Endothelial cell of umbilical vein (primary cell): ENCODE measurements at regions not wholly inside any gene's neighbourhood (a gene's known extent, or its start where the extent isn't known, plus 50 kb on each side); places are given as distances from the start of the nearest gene placed in this dataset. TPM values are rescaled to one million over a fixed set of nuclear protein-coding genes. Genes with fewer than 3 reads are reported as not detected.

ENCODE experiments used
- BruUV-seq: library from RNA; stranded (reverse); fragments of 400-500 nt; replicated peaks from 2 replicates; lab custom pipeline; 2021; lab: Mats Ljungman, UMichigan
- CTCF ChIA-PET: fragments of 300-600, 350-600 bp; sonication (Branson Sonifier 250); formaldehyde crosslinking; loops from one replicate; lab custom pipeline; 2021; ENCODE audit warnings: antibody characterized with exemption, inconsistent platforms; lab: Charles Lee
- POLR2A ChIA-PET: fragments of 300-600, 350-600 bp; sonication (Branson Sonifier 250); formaldehyde crosslinking; loops from one replicate; lab custom pipeline; 2021; ENCODE audit warnings: antibody characterized with exemption, inconsistent platforms; lab: Charles Lee
- DNase-seq: peaks from one replicate; pipeline ENCODE4 v3.0.0-alpha.2; 2011; ENCODE audit warnings: low read depth, low spot score
- FAIRE-seq: peaks from 2 replicates; lab custom pipeline; 2011; peaks lifted over from hg19 to GRCh38; lab: Jason Lieb, UNC
- H2AFZ ChIP-seq: 2 replicates; pipeline ENCODE4 v1.6.0; 2012; ENCODE audit warnings: low read depth, low read length, control low read depth, inconsistent platforms
- H3K27ac ChIP-seq: 2 replicates; pipeline ENCODE4 v1.5.1; 2011; ENCODE audit warnings: low read depth, mild to moderate bottlenecking, control low read depth, low read length, moderate library complexity; ENCODE audit not compliant: insufficient read depth
- H3K27me3 ChIP-seq, 2 experiments: 2 replicates each; pipeline versions ENCODE4 v1.6.0 to v1.6.1; 2011; ENCODE audit warnings: low read length in 2 of 2, mixed read lengths in 1 of 2; ENCODE audit not compliant: control insufficient read depth in 2 of 2, insufficient read depth in 2 of 2
- H3K36me3 ChIP-seq, 2 experiments: 2 replicates in 1 of 2; 3 replicates in 1 of 2; pipeline ENCODE4 v1.5.1; 2011; ENCODE audit warnings: low read length in 2 of 2, mild to moderate bottlenecking in 1 of 2, moderate library complexity in 1 of 2; ENCODE audit not compliant: control insufficient read depth in 2 of 2, insufficient read depth in 2 of 2; ENCODE audit errors: extremely low read depth in 1 of 2
- H3K4me1 ChIP-seq: 3 replicates; pipeline ENCODE4 v1.5.1; 2011; ENCODE audit warnings: mild to moderate bottlenecking, low read length; ENCODE audit not compliant: control insufficient read depth, insufficient read depth; ENCODE audit errors: extremely low read depth
- H3K4me2 ChIP-seq: 2 replicates; pipeline ENCODE4 v1.6.1; 2011; ENCODE audit warnings: low read length, control low read depth, mixed read lengths; ENCODE audit not compliant: insufficient read depth
- H3K4me3 ChIP-seq, 3 experiments: fragments of 200-600 bp in 1 of 3; sonication (generic), shearing (Covaris generic) in 1 of 3; replicated peaks in 1 of 3; 2 replicates each; pipeline ENCODE4 v1.5.1; 2011 to 2016; ENCODE audit warnings: control low read depth in 3 of 3, low read length in 3 of 3, mild to moderate bottlenecking in 2 of 3, inconsistent platforms in 1 of 3, low read depth in 1 of 3, moderate library complexity in 1 of 3; ENCODE audit not compliant: insufficient read depth in 1 of 3
- H3K79me2 ChIP-seq: 2 replicates; pipeline ENCODE4 v1.6.0; 2012; ENCODE audit warnings: low read length, inconsistent platforms; ENCODE audit not compliant: control insufficient read depth, insufficient read depth
- H3K9ac ChIP-seq: replicated peaks from 2 replicates; pipeline ENCODE3; 2011; ENCODE audit warnings: low read length, control low read depth; ENCODE audit not compliant: insufficient read depth; ENCODE audit errors: extremely low read depth
- H3K9me1 ChIP-seq: replicated peaks from 3 replicates; pipeline ENCODE4 v1.6.0; 2011; ENCODE audit warnings: mild to moderate bottlenecking, low read length; ENCODE audit not compliant: control insufficient read depth, insufficient read depth; ENCODE audit errors: extremely low read depth
- H3K9me3 ChIP-seq: replicated peaks from 2 replicates; pipeline ENCODE4 v1.5.1; 2012; ENCODE audit warnings: low read length, inconsistent platforms; ENCODE audit not compliant: control insufficient read depth, insufficient read depth
- H4K20me1 ChIP-seq: replicated peaks from 2 replicates; pipeline ENCODE3; 2011; ENCODE audit warnings: mild to moderate bottlenecking, low read length; ENCODE audit not compliant: control insufficient read depth, insufficient read depth; ENCODE audit errors: extremely low read depth
- EZH2 ChIP-seq: IDR thresholded peaks from 2 replicates; pipeline ENCODE4 v1.6.1; 2012; ENCODE audit warnings: borderline replicate concordance, low read depth, mild to moderate bottlenecking, moderate library complexity, low read length, inconsistent platforms; ENCODE audit not compliant: severe bottlenecking
- FOS ChIP-seq: IDR thresholded peaks from 2 replicates; pipeline ENCODE4 v1.6.1; 2011; ENCODE audit warnings: mild to moderate bottlenecking, low read length, moderate library complexity, borderline replicate concordance; ENCODE audit not compliant: insufficient read depth
- GATA2 ChIP-seq: IDR thresholded peaks from 2 replicates; pipeline ENCODE4 v1.7.0; 2011; ENCODE audit warnings: low read depth, mild to moderate bottlenecking, moderate library complexity, mixed read lengths, low read length; ENCODE audit not compliant: insufficient read length, insufficient read depth
- JUN ChIP-seq: IDR thresholded peaks from 2 replicates; pipeline ENCODE4 v1.6.1; 2011; ENCODE audit warnings: borderline replicate concordance, low read depth; ENCODE audit not compliant: insufficient read length, insufficient read depth
- MYC ChIP-seq: IDR thresholded peaks from one replicate; pipeline ENCODE4 v1.6.1; 2011; ENCODE audit warnings: mild to moderate bottlenecking, low read depth, low read length
- POLR2A ChIP-seq: IDR thresholded peaks from 2 replicates; pipeline ENCODE4 v1.6.1; 2012; ENCODE audit warnings: low read depth, mild to moderate bottlenecking, control low read depth, low read length
- POLR2AphosphoS5 ChIP-seq: IDR thresholded peaks from 2 replicates; pipeline ENCODE4 v1.6.1; 2012; ENCODE audit warnings: low read depth, mild to moderate bottlenecking, control low read depth, low read length, moderate library complexity; ENCODE audit not compliant: insufficient read depth
- dilution Hi-C: fragments of 300-500 bp; cut with MboI; formaldehyde crosslinking; loops from one replicate; pipeline ENCODE4 v1.15.0; 2019; ENCODE audit warnings: low sequenced_read_pairs; ENCODE audit not compliant: extremely low pct_ligation_motif_present
- intact Hi-C: fragments of 100-400 bp; cut with micrococcal nuclease; formaldehyde crosslinking; loops from one replicate; pipeline ENCODE4 v1.10.0; 2022
- small RNA-seq: library from RNA; depleted of rRNA; stranded (forward); fragments of <200 nt; gene quantifications from one replicate; pipeline ENCODE3, GENCODE V24; 2012; ENCODE audit warnings: low replicate concordance, low read depth; ENCODE audit not compliant: insufficient read depth, insufficient read length
- TF ChIP-seq, protein P1 (sequence below), 2 donors: IDR thresholded peaks; 1 replicate in 1 of 2; 2 replicates in 1 of 2; pipeline ENCODE4 v1.5.1; 2011; ENCODE audit warnings: low read length in 2 of 2, mild to moderate bottlenecking in 2 of 2, moderate library complexity in 2 of 2, control low read depth in 1 of 2, inconsistent platforms in 1 of 2, low read depth in 1 of 2; ENCODE audit not compliant: insufficient read depth in 1 of 2; ENCODE audit errors: extremely low read depth in 1 of 2
- TF ChIP-seq, protein P2 (sequence below): IDR thresholded peaks from 2 replicates; pipeline ENCODE4 v1.6.1; 2011; ENCODE audit not compliant: insufficient read depth, insufficient read length

DNA sequence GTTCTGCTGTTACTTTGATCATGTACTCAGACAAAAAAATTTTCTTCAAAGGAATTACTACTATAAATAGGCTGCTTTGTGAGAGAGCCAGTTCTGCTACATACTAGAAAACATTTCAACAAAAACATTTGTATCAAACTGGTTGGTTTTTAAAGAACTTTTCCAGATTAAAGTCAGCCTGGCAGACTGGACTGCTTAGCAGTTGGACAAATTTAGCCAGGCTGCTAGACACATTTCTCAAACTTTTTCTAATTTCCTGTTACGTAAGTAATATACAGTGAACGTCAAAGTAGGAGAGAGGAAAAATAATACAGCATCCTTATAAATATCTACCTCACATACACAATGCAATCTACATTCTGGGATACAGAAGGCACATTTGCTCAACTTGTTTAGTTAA lies 109.5 kb downstream of the SP3 start:
- dilution Hi-C loops (no loop called here), intact Hi-C loops (no loop called here)
- FAIRE-seq (no peak), DNase-seq (no peak)
- H3K9ac ChIP-seq, result no peak overlapping the region
- TF ChIP-seq, protein P1, sequence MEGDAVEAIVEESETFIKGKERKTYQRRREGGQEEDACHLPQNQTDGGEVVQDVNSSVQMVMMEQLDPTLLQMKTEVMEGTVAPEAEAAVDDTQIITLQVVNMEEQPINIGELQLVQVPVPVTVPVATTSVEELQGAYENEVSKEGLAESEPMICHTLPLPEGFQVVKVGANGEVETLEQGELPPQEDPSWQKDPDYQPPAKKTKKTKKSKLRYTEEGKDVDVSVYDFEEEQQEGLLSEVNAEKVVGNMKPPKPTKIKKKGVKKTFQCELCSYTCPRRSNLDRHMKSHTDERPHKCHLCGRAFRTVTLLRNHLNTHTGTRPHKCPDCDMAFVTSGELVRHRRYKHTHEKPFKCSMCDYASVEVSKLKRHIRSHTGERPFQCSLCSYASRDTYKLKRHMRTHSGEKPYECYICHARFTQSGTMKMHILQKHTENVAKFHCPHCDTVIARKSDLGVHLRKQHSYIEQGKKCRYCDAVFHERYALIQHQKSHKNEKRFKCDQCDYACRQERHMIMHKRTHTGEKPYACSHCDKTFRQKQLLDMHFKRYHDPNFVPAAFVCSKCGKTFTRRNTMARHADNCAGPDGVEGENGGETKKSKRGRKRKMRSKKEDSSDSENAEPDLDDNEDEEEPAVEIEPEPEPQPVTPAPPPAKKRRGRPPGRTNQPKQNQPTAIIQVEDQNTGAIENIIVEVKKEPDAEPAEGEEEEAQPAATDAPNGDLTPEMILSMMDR (IDR thresholded peaks at IDR 0.05; ENCODE audit: extremely low read depth in 1 of 2, insufficient read depth in 1 of 2, low read depth in 1 of 2, low read length in 2 of 2), result no peak
- no peak for TF ChIP-seq MYC
- no peak for TF ChIP-seq POLR2A
- TF ChIP-seq EZH2, result no peak
- no peak for TF ChIP-seq GATA2
- no peak for TF ChIP-seq JUN
- TF ChIP-seq, protein P2, sequence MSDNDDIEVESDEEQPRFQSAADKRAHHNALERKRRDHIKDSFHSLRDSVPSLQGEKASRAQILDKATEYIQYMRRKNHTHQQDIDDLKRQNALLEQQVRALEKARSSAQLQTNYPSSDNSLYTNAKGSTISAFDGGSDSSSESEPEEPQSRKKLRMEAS, result no peak
- no peak for TF ChIP-seq FOS
- no peak for TF ChIP-seq POLR2AphosphoS5
- H3K36me3 ChIP-seq, result no peaks in the 10 kb centered on the region
- POLR2A ChIA-PET, result no interaction called here
- no peak overlapping the region for H3K4me2 ChIP-seq
- BruUV-seq, result no TSS peak
- no peak overlapping the region for H2AFZ ChIP-seq
- no peaks in the 10 kb centered on the region for H3K9me1 ChIP-seq
- H3K4me1 ChIP-seq, result no peaks in the 10 kb centered on the region
- H3K79me2 ChIP-seq, result no peaks in the 10 kb centered on the region
- H3K27me3 ChIP-seq, result peaks cover 2 to 4% of the 10 kb centered on the region in 2 experiments
- CTCF ChIA-PET, result no interaction called here
- no peak overlapping the region for H3K27ac ChIP-seq
- H3K4me3 ChIP-seq, result no peak overlapping the region
- H3K9me3 ChIP-seq, result no peaks in the 10 kb centered on the region
- H4K20me1 ChIP-seq, result no peaks in the 10 kb centered on the region

Small RNAs in the stretch of these regions (small RNA-seq; reads per million reads assigned to genes)
- gene AC013410.2, result not detected
